ENCODE measurements at regions not wholly inside any gene's neighbourhood (a gene's known extent, or its start where the extent isn't known, plus 50 kb on each side); places are given as distances from the start of the nearest gene placed in this dataset.

GRCh38 chr10:83592337-83592935 lies 546.9 kb upstream of the GHITM start:
- no peak for DNase-seq

GRCh38 chr10:83603708-83604107 lies 535.6 kb upstream of the GHITM start:
- DNase-seq, result no peak

- DNase-seq, result peak; percentile 31
Observed at GRCh38 chr10:83605783-83606630, 533.3 kb upstream of the GHITM start.

GRCh38 chr10:83607959-83608745 lies 531.2 kb upstream of the GHITM start:
- no peak for DNase-seq

- DNase-seq, result peak; percentile 60
Observed at GRCh38 chr10:83612050-83612449, 527.3 kb upstream of the GHITM start.

- peak; percentile 35 for DNase-seq
Observed at GRCh38 chr10:83612746-83613145, 526.6 kb upstream of the GHITM start.

GRCh38 chr10:83617172-83617571 lies 522.1 kb upstream of the GHITM start:
- no peak for DNase-seq

GRCh38 chr10:83617692-83618545 lies 521.4 kb upstream of the GHITM start:
- no peak for DNase-seq

GRCh38 chr10:83625831-83626360 lies 513.4 kb upstream of the GHITM start:
- DNase-seq, result no peak

GRCh38 chr10:83632701-83633100 lies 506.6 kb upstream of the GHITM start:
- DNase-seq, result no peak

- DNase-seq, result no peak
Observed at GRCh38 chr10:83633547-83633946, 505.8 kb upstream of the GHITM start.

GRCh38 chr10:83636826-83637225 lies 502.5 kb upstream of the GHITM start:
- DNase-seq, result no peak

GRCh38 chr10:83647526-83647925 lies 491.8 kb upstream of the GHITM start:
- no peak for DNase-seq

GRCh38 chr10:83648201-83648600 lies 491.1 kb upstream of the GHITM start:
- no peak for DNase-seq

GRCh38 chr10:83649471-83649870 lies 489.8 kb upstream of the GHITM start:
- DNase-seq, result no peak

GRCh38 chr10:83654689-83655088 lies 484.6 kb upstream of the GHITM start:
- DNase-seq, result no peak

- DNase-seq, result no peak
Observed at GRCh38 chr10:83656924-83657323, 482.4 kb upstream of the GHITM start.

GRCh38 chr10:83657487-83657886 lies 481.8 kb upstream of the GHITM start:
- no peak for DNase-seq

GRCh38 chr10:83663918-83664317 lies 475.4 kb upstream of the GHITM start:
- no peak for DNase-seq

GRCh38 chr10:83666762-83667161 lies 472.5 kb upstream of the GHITM start:
- no peak for DNase-seq

GRCh38 chr10:83667594-83667993 lies 471.7 kb upstream of the GHITM start:
- DNase-seq, result no peak

- DNase-seq, result no peak
Observed at GRCh38 chr10:83673316-83673715, 466.0 kb upstream of the GHITM start.
